ENCODE measurements at regions not wholly inside any gene's neighbourhood (a gene's known extent, or its start where the extent isn't known, plus 50 kb on each side); places are given as distances from the start of the nearest gene placed in this dataset.

- no TSS peak for BruUV-seq (replicated peaks)
- Histone ChIP-seq H3K4me3 (replicated peaks in 1 of 3; ENCODE audit: insufficient read depth in 1 of 3, low read depth in 1 of 3, low read length in 3 of 3) (no peak overlapping the region), H3K36me3 (ENCODE audit: control insufficient read depth in 2 of 2, extremely low read depth in 1 of 2, insufficient read depth in 2 of 2, low read length in 2 of 2) (no peaks in the 10 kb centered on the region), H3K4me1 (ENCODE audit: control insufficient read depth, extremely low read depth, insufficient read depth, low read length) (peaks cover 7% of the 10 kb centered on the region), H3K27ac (ENCODE audit: insufficient read depth, low read depth, low read length) (no peak overlapping the region), H3K4me2 (ENCODE audit: insufficient read depth, low read length) (no peak overlapping the region), H3K9me3 (replicated peaks; ENCODE audit: control insufficient read depth, insufficient read depth, low read length) (no peaks in the 10 kb centered on the region), H3K79me2 (ENCODE audit: control insufficient read depth, insufficient read depth, low read length) (no peaks in the 10 kb centered on the region), H3K9me1 (replicated peaks; ENCODE audit: control insufficient read depth, extremely low read depth, insufficient read depth, low read length) (no peaks in the 10 kb centered on the region), H3K9ac (replicated peaks; ENCODE audit: extremely low read depth, insufficient read depth, low read length) (no peak overlapping the region), H3K27me3 (ENCODE audit: control insufficient read depth in 2 of 2, insufficient read depth in 2 of 2, low read length in 2 of 2) (no peaks in the 10 kb centered on the region), H2AFZ (ENCODE audit: low read depth, low read length) (no peak overlapping the region), H4K20me1 (replicated peaks; ENCODE audit: control insufficient read depth, extremely low read depth, insufficient read depth, low read length) (no peaks in the 10 kb centered on the region)
- no peak for DNase-seq (ENCODE audit: low read depth, low spot score)
- dilution Hi-C loops (cut with MboI; ENCODE audit: extremely low pct_ligation_motif_present, low sequenced_read_pairs) (no loop called here), intact Hi-C loops (cut with micrococcal nuclease) (no loop called here)
- ChIA-PET CTCF (no interaction called here), POLR2A (no interaction called here)
- no peak for FAIRE-seq
- TF ChIP-seq, protein P1, sequence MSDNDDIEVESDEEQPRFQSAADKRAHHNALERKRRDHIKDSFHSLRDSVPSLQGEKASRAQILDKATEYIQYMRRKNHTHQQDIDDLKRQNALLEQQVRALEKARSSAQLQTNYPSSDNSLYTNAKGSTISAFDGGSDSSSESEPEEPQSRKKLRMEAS (IDR thresholded peaks at IDR 0.05; ENCODE audit: insufficient read depth, insufficient read length) = no peak
- TF ChIP-seq, protein P2, sequence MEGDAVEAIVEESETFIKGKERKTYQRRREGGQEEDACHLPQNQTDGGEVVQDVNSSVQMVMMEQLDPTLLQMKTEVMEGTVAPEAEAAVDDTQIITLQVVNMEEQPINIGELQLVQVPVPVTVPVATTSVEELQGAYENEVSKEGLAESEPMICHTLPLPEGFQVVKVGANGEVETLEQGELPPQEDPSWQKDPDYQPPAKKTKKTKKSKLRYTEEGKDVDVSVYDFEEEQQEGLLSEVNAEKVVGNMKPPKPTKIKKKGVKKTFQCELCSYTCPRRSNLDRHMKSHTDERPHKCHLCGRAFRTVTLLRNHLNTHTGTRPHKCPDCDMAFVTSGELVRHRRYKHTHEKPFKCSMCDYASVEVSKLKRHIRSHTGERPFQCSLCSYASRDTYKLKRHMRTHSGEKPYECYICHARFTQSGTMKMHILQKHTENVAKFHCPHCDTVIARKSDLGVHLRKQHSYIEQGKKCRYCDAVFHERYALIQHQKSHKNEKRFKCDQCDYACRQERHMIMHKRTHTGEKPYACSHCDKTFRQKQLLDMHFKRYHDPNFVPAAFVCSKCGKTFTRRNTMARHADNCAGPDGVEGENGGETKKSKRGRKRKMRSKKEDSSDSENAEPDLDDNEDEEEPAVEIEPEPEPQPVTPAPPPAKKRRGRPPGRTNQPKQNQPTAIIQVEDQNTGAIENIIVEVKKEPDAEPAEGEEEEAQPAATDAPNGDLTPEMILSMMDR (IDR thresholded peaks at IDR 0.05; ENCODE audit: extremely low read depth in 1 of 2, insufficient read depth in 1 of 2, low read depth in 1 of 2, low read length in 2 of 2) = no peak
- TF ChIP-seq MYC (IDR thresholded peaks at IDR 0.05; ENCODE audit: low read depth, low read length) (no peak), FOS (IDR thresholded peaks at IDR 0.05; ENCODE audit: borderline replicate concordance, insufficient read depth, low read length) (no peak), POLR2AphosphoS5 (IDR thresholded peaks at IDR 0.05; ENCODE audit: insufficient read depth, low read depth, low read length) (no peak), GATA2 (IDR thresholded peaks at IDR 0.05; ENCODE audit: insufficient read depth, insufficient read length, low read depth, low read length) (no peak), JUN (IDR thresholded peaks at IDR 0.05; ENCODE audit: borderline replicate concordance, insufficient read depth, insufficient read length, low read depth) (no peak), EZH2 (IDR thresholded peaks at IDR 0.05; ENCODE audit: borderline replicate concordance, low read depth, low read length, severe bottlenecking) (no peak), POLR2A (IDR thresholded peaks at IDR 0.05; ENCODE audit: low read depth, low read length) (no peak)
These were observed 66.3 kb upstream of the FBXL7 start for GRCh38 chr5:15433709-15434108.

Data from endothelial cell of umbilical vein (primary cell).